HG03520 (cell line): ENCODE measurements at regions not wholly inside any gene's neighbourhood (a gene's known extent, or its start where the extent isn't known, plus 50 kb on each side); places are given as distances from the start of the nearest gene placed in this dataset.
A peak's percentile ranks its signal among the peaks of the same experiment; 100 is the strongest.

Experiments used
- ATAC-seq: cut with Tn5 transposase; IDR thresholded peaks from one replicate; pipeline ENCODE4 v1.9.1; 2021; ENCODE audit warnings: mild to moderate bottlenecking, moderate library complexity; ENCODE audit not compliant: unreplicated experiment

DNA sequence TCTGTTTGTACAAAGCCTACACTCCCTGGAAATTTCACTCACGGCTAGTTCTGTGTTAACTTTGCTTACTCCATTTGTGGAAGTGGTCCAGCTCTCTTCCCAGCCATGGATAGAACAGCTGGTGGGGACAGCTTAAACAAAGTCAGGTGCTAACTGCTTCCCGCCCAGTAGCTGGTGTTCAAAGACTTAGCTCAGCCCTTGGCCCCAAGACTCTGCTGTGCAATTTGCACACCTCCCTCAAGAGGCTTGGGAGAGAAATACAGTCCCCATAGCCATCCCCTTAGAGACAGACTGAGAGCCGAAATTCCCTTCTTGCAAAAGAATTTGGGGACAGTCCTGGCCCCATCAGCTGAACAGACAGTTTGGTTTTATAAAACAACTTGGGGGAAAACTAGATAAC lies 73.8 kb upstream of the RAI14 start:
- no peak for ATAC-seq

GRCh38 chr5:34583167-34583566 lies 73.0 kb upstream of the RAI14 start:
- ATAC-seq = no peak

- ATAC-seq = no peak
These were observed 72.0 kb upstream of the RAI14 start for GRCh38 chr5:34584165-34584564.

GRCh38 chr5:34585601-34586104 lies 70.5 kb upstream of the RAI14 start:
- ATAC-seq = no peak

DNA sequence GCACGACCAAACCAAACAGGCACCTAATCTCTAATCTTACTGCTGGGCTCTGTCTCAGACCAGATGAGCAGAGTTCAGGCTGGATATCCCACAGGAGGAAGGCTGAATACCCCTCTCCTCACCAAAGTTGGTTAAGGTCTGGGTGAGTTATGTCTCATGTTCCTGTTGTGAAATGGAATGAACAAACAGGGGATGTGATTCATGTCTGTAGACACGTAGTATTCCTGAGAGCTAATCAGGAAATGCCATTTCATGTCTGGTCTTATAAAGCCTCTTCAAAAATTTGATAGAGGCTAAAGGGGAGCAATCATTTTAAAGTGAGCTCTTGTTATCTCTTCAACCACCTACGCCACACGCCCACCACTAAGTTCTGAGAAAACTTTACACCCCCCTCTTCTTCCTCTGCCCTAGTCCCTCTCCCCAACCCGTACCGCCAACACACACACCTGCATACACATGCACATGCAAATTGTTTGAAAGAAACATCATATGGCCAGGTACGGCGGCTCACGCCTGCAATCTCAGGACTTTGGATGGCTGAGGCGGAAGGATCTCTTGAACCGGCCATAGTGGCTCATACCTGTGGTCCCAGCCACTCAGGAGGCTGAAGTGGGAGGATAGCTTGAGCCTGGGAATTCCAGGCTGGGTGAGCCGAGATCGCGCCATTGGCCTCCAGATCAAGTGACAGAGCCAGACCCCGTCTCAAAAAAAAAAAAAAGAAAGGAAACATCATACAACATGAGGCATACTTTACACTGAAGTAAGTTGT lies 69.8 kb upstream of the RAI14 start:
- no peak for ATAC-seq

DNA sequence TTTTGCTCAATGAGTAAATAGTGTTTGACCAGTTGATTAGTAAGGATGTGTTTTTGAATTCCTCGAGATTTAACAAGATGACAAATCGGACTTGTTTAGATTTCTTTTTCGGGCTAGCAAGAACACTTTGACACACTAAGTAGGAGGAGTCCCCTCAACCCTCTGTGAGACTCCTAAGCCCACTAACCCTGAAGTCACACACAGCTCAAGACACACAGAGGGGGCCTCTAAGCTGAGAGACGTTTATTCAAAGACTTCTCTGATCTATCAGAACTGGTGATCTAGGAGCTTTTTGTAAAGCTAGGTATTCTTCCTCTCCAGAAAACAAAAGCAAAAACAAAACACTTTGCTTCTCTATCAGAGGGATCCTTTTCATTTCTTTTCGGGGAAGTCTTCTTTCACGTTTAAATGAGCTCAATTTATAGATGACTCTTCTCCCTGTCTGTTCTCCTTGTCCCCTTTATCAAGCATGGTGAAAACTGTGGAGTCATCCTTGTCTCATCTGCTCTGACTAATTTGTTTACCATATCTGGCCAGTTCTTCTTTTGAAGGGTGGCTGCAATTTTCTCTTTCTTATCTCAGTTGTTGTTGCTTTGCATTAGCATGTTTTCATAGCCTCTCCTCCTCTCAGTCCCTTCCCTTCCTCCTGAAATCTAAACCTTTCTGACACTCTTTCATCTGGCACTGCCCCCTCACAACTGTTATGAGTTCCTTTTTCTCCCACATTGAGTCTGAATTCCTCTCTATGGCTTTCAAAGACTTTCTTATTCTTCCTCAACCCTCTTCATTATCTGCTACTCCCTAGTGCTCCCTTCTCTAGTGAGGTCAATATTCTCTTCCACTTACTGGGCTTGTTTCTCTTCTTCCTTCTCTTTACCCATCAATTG lies 68.5 kb upstream of the RAI14 start:
- ATAC-seq = peak; percentile 65

GRCh38 chr5:34589832-34590231 lies 66.3 kb upstream of the RAI14 start:
- no peak for ATAC-seq

- ATAC-seq = no peak
These were observed 64.4 kb upstream of the RAI14 start for GRCh38 chr5:34591723-34592122.

- ATAC-seq = no peak
These were observed 58.8 kb upstream of the RAI14 start for GRCh38 chr5:34597034-34598027.

GRCh38 chr5:34598177-34598794 lies 57.8 kb upstream of the RAI14 start:
- no peak for ATAC-seq

- no peak for ATAC-seq
These were observed 56.5 kb upstream of the RAI14 start for GRCh38 chr5:34599471-34600117.

DNA sequence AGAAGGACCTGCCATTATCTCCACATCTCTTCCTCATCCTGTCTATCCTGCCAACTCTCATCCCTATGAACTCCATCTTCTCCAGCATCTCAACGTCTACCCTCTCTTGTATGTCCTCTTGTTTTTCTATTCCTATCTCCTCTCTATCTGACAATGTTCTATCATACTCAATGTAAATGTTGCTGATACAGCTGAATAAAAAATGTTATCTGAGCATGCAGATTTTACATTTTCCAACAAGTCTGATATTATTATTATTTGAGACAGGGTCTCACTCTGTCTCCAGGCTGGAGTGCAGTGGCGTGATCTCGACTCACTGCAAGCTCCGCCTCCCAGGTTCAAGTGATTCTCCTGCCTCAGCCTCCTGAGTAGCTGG lies 56.0 kb upstream of the RAI14 start:
- ATAC-seq = no peak

DNA sequence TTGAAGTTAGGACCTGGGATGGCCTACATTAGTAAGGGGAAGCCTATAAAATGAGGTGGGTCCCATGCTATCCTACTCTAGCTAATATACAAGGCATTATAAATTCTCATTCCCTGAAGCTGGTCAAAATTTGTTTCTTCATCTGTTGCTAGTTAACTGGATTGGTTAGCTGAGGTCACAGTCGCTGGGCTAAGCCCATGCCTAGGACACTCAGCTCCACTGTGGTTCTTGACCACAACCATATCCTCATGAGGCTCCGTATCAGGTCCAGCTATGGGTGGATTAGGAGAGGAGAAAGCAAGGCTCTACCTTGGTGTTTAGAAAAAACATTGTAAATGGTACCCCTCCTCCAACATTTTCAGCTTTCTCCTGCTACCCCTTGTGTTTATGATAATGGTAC lies 52.8 kb upstream of the RAI14 start:
- ATAC-seq = no peak

DNA sequence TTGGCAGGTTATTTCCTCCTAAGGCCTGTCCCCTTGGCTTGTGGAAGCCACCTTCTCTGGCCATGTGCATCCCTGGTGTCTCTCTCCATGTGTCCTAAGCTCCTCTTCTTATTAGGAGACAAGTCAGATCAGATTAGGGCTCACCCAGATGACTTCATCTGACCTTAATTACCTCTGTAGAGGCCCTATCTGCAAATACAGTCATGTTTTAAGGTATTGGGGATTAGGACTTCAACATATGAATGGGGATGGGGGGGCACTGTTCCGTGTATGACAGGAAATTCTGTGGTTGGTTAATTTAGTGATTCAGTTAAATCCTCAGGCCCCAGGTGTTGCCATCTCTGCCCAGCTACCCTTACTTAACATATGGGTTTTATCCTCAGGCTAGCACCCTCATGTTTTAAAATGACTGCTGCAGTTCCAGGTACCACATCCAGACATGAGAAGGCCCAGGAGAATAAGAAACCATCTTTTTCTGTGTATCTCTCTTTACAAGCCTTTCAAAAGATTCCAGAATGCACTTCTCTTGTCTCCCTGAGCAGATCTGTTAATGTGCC lies 51.9 kb upstream of the RAI14 start:
- no peak for ATAC-seq

DNA sequence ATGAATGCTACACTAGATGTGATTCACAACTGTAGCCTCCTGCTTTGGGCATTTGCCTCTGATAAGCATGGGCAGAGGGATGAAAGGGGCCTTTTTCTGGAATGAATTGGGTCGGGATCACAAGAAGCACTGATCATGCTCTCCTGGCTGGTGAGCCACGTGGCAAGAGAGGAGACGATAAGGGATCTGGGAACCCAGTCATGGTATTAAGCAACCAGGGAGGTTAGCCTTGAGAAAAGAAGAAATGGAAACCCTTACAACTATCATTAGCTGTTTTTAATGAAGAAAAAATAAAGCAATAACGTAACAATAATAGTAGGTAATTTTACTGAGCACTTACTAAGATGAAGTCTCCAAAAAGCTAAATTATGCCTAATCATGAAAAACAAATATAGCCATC lies 50.0 kb upstream of the RAI14 start:
- ATAC-seq = no peak
